ENCODE measurements at regions not wholly inside any gene's neighbourhood (a gene's known extent, or its start where the extent isn't known, plus 50 kb on each side); places are given as distances from the start of the nearest gene placed in this dataset.
"Not testable (repeated sequence)": the region's sequence is repeated elsewhere in the genome, so short reads cannot be mapped to it uniquely, and the experiment has no call there.

GRCh38 chr1:61543498-61543897 is 181.4 kb downstream of the TM2D1 start:
- H3K9ac ChIP-seq (ENCODE audit: low read depth, low read length); H2BK120ac ChIP-seq (ENCODE audit: low read depth, low read length); H4K91ac ChIP-seq (ENCODE audit: insufficient read depth, low read depth, low read length); H2BK5ac ChIP-seq (ENCODE audit: low read depth, low read length, poor library complexity, severe bottlenecking); H3K4ac ChIP-seq (ENCODE audit: low read depth, low read length); H3K56ac ChIP-seq (ENCODE audit: extremely low read depth, insufficient read depth, low read length); POLR2A ChIA-PET (ENCODE audit: unreplicated experiment); in situ Hi-C loops (cut with MboI; ENCODE audit: low sequenced_read_pairs); H4K20me1 ChIP-seq (ENCODE audit: insufficient read depth, low read length); dilution Hi-C loops (cut with HindIII; ENCODE audit: low sequenced_read_pairs, unreplicated experiment); H3K36me3 ChIP-seq (ENCODE audit: control insufficient read depth, insufficient read depth, low read length); H3K4me2 ChIP-seq (ENCODE audit: low read depth, low read length); H3K9me1 ChIP-seq (ENCODE audit: insufficient read depth, low read length); H3K23ac ChIP-seq (ENCODE audit: low read depth, low read length); H2BK20ac ChIP-seq (ENCODE audit: low read depth, low read length); H2AFZ ChIP-seq (replicated peaks; ENCODE audit: low read length, poor library complexity); H3K14ac ChIP-seq (replicated peaks; ENCODE audit: low read depth, low read length); H2AK9ac ChIP-seq (replicated peaks; ENCODE audit: low read depth, low read length, poor library complexity); H4K5ac ChIP-seq (ENCODE audit: low read depth, low read length); ATAC-seq (ENCODE audit: low read depth); H3K4me3 ChIP-seq (ENCODE audit: insufficient read depth, low read depth, low read length); H3K79me1 ChIP-seq (ENCODE audit: low read depth in 1 of 2, low read length in 2 of 2); H3K9me3 ChIP-seq (ENCODE audit: control insufficient read depth, insufficient read depth, low read length); H3K27me3 ChIP-seq (ENCODE audit: control insufficient read depth, insufficient read depth, low read length); H4K8ac ChIP-seq (ENCODE audit: low read depth in 2 of 2, low read length in 2 of 2); H3K18ac ChIP-seq (ENCODE audit: low read depth, low read length); H2AK5ac ChIP-seq (ENCODE audit: low read depth, low read length); H3K27ac ChIP-seq (ENCODE audit: insufficient read depth, low read length); intact Hi-C loops (cut with micrococcal nuclease); H2BK15ac ChIP-seq (ENCODE audit: low read depth, low read length); H3K4me1 ChIP-seq (ENCODE audit: control insufficient read depth, insufficient read depth, low read length); BruUV-seq (replicated peaks); DNase-seq: not testable (repeated sequence)
- CTCF ChIA-PET, result interaction anchor here (0.7 kb wide), 1 partner anchor 645 kb away, joined by 3 read pairs; no protein-coding TSS in a partner anchor
